ENCODE measurements at regions not wholly inside any gene's neighbourhood (a gene's known extent, or its start where the extent isn't known, plus 50 kb on each side); places are given as distances from the start of the nearest gene placed in this dataset.
"Not testable (repeated sequence)": the region's sequence is repeated elsewhere in the genome, so short reads cannot be mapped to it uniquely, and the experiment has no call there.

DNA sequence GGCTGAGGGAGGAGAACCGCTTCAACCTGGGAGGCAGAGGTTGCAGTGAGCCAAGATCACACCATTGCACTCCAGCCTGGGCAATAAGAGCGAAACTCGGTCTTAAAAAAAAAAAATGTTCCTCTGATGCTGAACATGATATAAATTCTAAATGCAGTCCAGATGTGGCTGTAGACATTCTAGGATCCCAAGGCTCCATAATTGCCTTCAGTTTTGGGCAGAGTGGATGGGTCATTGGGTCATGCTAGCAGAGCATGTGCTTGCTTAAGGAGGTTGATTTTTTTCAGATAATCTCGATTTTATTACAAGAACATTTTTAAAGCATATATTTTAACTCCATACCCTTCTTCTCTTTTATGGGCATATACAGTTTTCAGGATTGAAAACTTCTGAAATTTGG, 112.0 kb downstream of the UTRN start:
- DNase-seq = no peak

DNA sequence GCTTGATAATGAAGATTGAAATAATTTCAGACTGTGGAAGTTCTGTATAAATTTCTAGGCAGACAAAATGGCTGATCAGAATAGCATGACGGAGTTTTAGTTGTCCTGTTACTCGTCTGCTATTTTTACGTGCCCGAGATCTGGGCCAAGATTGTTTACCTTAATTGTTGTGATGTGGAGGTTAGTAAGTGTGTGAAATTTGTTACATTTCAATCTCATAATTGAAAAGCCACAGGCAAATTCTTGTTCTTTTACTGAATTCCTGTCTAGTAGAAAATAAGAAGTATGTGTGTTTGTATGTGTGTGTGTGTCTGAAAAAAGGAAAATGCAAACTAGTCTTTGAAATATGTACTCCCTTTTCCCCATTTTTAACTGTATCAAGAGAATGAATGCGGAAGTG, 115.2 kb downstream of the UTRN start:
- DNase-seq = no peak

DNA sequence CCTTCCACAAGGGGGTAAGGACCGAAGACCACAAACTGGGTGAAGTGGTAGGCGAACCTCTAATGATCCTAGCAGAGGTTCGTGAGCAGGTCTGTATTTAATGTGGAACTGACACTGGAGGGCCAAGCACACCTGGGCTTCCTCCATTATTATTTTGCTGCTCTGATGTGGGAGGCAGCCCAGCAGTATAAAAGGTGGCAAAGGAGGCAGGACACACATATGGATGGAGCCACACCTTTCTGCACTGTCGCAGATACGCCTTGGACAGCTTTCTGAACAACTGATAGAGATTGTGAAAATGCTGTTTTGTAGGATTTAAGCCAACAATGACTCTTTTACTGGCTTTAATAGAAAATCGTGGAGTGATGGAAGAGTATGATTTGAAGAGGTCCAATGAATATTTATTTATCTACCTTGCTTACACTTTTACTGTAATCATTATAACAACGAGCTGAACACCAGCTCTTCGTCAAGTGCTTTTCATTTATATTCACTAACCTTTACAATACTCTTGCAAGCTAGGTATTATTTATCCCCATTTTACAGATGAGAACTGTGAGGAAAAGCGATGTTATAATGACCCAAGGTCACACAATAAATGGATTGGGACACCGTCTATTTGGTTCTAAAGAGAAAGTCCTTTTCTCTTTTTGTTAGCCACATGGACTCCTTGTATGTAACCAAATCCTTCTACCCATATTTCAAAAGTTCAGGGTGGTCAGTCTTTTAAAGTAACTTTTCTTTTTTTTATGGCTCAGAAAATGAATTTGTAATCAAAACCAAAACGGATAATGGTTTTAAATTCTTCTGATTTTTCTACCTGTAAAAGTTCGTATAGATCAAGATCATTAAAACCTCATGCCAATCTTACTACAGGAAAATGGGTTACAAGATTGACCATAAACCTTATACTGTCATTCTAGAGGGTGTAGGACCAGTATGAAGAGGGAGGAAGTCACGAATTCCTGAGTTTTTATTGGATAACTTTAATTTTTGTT, 116.9 kb downstream of the UTRN start:
- DNase-seq = no peak

GRCh38 chr6:144402750-144403149, 117.6 kb downstream of the UTRN start:
- DNase-seq = no peak

GRCh38 chr6:144405163-144405562, 120.0 kb downstream of the UTRN start:
- DNase-seq = peak; percentile 39

GRCh38 chr6:144406796-144407195, 121.7 kb downstream of the UTRN start:
- no peak for DNase-seq

- DNase-seq = no peak
These were observed 123.0 kb downstream of the UTRN start for GRCh38 chr6:144408161-144408560.

DNA sequence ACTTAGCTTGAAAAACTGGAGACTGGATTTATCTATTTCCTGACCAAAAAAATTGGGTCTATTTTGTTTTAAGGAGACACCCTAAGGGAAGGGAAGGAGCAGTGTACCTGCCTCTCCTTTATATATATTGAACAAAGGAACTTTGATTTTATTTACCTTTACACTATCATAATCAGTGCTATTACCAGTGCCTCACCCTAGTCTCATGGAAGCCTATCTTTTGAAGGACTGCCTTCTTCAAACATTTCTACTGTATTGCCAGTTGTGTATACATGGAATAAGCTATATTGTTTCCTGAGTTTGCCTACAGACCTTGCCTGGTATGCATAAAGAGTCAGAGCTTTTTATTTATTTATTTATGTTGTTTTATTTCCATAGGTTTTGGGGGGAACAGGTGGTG, 124.9 kb downstream of the UTRN start:
- DNase-seq = no peak

- DNase-seq = not testable (repeated sequence)
These were observed 125.4 kb downstream of the UTRN start for GRCh38 chr6:144410574-144410973.

- no peak for DNase-seq
These were observed 126.5 kb downstream of the UTRN start for GRCh38 chr6:144411531-144412165.

DNA sequence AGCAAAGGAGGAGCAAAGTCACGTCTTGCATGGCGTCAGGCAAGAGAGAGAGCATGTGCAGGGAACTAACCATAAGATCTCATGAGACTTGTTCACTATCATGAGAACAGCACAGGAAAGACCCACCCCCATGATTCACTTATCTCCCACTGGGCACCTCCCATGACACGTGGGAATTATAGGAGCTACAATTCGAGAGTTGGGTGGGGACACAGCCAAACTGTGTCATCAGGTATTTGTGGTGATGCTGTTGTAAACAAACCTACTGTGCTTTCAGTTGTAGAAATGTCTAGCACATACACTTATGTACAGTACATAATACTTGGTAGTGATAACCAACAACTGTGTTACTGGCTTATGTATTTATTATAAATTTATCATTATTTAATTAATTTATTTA, 128.3 kb downstream of the UTRN start:
- DNase-seq = peak; percentile 15

GRCh38 chr6:144415014-144415413, 129.9 kb downstream of the UTRN start:
- DNase-seq = peak; percentile 55

- peak; percentile 82 for DNase-seq
These were observed 130.7 kb downstream of the UTRN start for GRCh38 chr6:144415835-144416237.

DNA sequence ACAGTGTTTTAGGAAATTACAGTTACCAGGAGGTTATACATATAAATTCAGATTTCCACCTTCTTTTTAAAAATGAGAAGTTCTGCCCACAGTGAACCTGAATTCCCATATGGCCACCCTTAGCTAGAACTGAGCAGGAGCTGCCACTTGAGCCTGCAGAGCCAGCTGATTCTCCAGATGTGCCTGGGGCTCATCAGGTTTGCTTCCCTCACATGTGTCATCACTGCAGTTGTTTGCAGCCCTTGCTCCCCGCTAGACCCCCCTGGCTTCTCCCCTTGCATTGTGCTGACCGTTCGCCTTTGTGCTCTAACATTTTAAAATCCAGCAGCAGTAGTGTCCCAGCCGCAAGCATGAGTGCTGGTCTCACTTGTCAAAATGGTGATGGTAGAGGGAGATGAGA, 131.1 kb downstream of the UTRN start:
- no peak for DNase-seq

- DNase-seq = no peak
These were observed 131.6 kb downstream of the UTRN start for GRCh38 chr6:144416773-144417172.

DNA sequence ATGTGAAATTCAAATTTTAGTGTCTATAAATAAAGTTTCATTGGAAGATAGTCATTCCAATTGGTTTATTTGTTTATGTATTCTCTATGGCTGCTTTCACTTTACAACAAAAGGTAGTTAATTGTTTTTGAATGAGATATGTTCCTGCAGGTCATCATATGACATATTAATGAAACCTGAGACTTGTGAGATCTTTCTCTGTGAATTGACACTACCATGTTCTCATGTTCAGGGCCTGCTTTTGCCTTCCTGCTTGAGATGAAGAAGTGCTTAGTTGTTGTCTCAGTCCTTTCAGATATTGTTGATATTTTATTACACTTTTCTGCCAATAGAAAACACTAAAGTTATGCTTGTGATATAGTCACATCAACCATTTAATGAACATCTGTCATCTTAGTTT, 132.5 kb downstream of the UTRN start:
- no peak for DNase-seq

DNA sequence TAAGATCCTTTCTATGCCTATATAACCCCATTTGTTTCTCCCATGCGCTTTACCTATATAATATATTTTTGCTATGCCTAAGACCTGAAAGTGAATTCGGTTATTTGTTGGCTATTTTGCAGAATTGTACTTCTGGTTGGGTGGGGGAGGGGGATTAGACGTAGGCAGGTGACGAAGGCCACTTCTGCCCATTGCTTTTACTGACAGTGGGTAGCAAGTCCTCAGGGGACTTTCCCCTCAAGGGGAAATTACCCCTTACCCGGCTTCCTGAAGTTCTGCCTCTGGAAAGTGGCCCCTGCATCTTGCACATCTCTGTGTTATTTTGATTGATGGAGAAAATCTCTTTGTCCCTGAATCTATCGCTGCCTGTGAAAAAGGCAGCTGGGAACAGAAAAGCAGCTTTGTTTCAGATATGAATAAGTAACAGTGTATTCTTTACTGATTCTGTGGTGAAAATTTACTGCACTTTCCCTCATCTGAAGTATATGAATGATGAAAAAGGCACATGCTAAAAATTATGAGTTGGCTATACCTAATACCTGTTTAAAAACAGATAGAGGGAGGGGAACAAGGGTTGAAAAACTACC, 133.9 kb downstream of the UTRN start:
- no peak for DNase-seq

DNA sequence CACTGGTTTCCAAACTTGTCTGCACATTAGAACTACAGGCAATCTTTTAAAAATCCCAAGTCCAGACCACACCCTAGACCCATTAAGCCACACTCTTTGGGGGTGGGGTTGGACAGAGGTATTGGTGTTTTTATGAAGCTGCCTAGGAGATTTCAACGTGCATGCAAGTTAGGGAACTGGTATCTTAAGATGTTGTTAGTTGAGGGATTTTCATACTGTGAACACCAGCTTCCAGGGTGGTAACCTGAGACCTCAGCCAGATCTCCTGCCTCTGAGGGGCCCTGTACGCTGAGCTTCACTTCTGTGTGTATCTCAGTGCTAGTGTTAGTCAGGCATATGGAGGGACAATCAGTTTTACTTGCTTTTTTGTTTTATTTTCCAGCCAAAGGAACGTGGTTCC, 138.0 kb downstream of the UTRN start:
- DNase-seq = no peak

- no peak for DNase-seq
These were observed 144.6 kb downstream of the UTRN start for GRCh38 chr6:144429753-144430152.

- DNase-seq = not testable (repeated sequence)
These were observed 148.3 kb downstream of the UTRN start for GRCh38 chr6:144433446-144433845.

- peak; percentile 59 for DNase-seq
These were observed 149.3 kb downstream of the UTRN start for GRCh38 chr6:144434308-144434990.

GRCh38 chr6:144435602-144436426, 150.7 kb downstream of the UTRN start:
- no peak for DNase-seq

Measured in NCI-H226 (cell line).